RWPE1 (cell line): ENCODE measurements at regions not wholly inside any gene's neighbourhood (a gene's known extent, or its start where the extent isn't known, plus 50 kb on each side); places are given as distances from the start of the nearest gene placed in this dataset.
"Not testable (repeated sequence)": the region's sequence is repeated elsewhere in the genome, so short reads cannot be mapped to it uniquely, and the experiment has no call there.

Experiments
- CTCF ChIA-PET: fragments of 350-600 bp; sonication (Branson Sonifier 250); formaldehyde crosslinking; extraction: SDS; loops from one replicate; lab custom pipeline; 2021; lab: Yijun Ruan, JAX
- POLR2A ChIA-PET: fragments of 400-600 bp; formaldehyde crosslinking; extraction: SDS; loops from one replicate; lab custom pipeline; 2020; ENCODE audit warnings: antibody characterized with exemption; ENCODE audit not compliant: low non-redundant PET; lab: Yijun Ruan, JAX
- DNase-seq: peaks from one replicate; pipeline ENCODE4 v3.0.0; 2012; ENCODE audit warnings: low spot score
- H3K27ac ChIP-seq: fragments of 450-650 bp; 2 replicates; pipeline ENCODE4 v1.5.1; 2017
- TF ChIP-seq, protein P1 (sequence below): fragments of 450-650 bp; conservative IDR thresholded peaks from 2 replicates; pipeline ENCODE4 v1.5.1; 2017; ENCODE audit warnings: low read depth, mild to moderate bottlenecking

DNA sequence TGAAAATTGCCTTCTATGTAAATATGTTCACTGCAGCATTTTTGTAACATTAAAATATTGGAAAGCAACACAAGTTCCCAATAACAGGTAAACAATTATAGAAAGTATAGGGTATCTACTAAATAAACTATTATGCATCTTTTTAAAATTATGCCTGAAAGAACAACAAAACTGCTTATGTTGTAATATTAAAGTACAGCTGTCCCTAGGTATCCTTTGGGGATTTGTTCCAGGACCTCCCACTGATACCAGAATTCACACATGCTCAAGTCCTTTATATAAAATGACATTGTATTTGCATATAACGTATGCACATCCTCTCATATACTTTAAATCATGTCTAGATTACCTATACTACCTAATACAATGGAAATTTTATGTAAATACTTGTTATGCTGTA lies 121.8 kb upstream of the TNFSF4 start:
- CTCF ChIA-PET: interaction anchor here (0.6 kb wide), 1 partner anchor 298 kb away, joined by 3 read pairs; no protein-coding TSS in a partner anchor
- POLR2A ChIA-PET: no interaction called here
- TF ChIP-seq, protein P1, sequence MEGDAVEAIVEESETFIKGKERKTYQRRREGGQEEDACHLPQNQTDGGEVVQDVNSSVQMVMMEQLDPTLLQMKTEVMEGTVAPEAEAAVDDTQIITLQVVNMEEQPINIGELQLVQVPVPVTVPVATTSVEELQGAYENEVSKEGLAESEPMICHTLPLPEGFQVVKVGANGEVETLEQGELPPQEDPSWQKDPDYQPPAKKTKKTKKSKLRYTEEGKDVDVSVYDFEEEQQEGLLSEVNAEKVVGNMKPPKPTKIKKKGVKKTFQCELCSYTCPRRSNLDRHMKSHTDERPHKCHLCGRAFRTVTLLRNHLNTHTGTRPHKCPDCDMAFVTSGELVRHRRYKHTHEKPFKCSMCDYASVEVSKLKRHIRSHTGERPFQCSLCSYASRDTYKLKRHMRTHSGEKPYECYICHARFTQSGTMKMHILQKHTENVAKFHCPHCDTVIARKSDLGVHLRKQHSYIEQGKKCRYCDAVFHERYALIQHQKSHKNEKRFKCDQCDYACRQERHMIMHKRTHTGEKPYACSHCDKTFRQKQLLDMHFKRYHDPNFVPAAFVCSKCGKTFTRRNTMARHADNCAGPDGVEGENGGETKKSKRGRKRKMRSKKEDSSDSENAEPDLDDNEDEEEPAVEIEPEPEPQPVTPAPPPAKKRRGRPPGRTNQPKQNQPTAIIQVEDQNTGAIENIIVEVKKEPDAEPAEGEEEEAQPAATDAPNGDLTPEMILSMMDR: no peak
- DNase-seq: no peak
- no peak overlapping the region for H3K27ac ChIP-seq

DNA sequence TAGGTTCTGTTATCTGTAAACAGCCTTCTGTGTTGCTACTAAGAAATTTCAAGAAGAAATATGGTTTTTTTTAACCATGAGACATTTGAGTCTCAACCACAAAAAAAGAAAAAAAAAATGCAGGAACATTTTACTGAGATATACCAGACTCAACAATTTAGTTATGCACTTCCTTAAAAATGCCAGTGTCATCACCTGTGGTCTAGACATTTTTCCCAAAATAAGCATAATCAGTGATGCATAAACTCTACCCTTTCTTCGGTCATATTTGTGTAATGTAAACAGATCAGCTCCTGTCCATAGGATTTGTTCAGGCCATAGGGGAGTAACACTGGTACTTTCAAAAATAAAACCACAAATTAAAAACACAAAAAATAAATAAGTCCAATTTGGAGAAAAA lies 122.6 kb upstream of the TNFSF4 start:
- TF ChIP-seq, protein P1: no peak
- DNase-seq: no peak
- CTCF ChIA-PET: interaction anchor here (0.8 kb wide), 1 partner anchor 83 kb away, joined by 4 read pairs; no protein-coding TSS in a partner anchor
- H3K27ac ChIP-seq: no peak overlapping the region
- POLR2A ChIA-PET: no interaction called here

DNA sequence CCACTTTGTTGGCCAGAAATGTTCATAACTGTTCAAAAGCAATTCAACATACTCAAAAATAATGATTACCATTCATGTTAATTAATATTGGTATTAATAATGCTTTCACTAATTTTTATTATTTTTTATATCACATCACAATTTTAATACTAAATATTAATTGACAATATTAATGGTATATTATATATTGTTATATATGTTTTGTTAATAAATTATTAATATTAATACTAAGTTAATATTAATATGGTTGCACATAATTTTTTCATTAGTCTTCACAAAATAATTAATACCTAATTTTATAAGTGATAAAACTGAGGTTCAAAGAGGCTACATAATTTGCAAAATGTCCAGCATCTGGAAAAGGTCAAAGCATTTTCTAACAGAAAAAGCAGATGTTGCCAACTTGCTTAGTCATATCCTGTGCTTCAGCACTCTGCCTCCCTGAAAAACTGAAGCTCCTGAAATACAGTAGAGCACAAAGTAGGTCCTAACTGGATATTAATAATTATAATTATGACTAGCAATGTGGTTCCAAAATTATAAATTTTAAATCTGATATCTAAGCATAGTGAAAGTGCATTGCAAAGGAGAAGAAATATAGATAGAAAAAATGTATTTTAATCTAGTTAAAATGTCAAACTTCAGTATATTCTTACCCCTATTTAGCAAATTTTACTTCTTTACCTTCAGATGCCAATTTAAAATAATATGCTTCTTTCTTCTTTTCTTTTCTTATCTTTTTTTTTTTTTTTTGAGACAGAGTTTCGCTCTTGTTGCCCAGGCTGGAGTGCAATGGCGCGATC lies 123.2 kb upstream of the TNFSF4 start:
- ChIA-PET POLR2A (no interaction called here), CTCF (interaction anchor here (0.8 kb wide), 1 partner anchor 82 kb away, joined by 4 read pairs; no protein-coding TSS in a partner anchor)
- TF ChIP-seq, protein P1: no peak
- peak overlapping the region; percentile 79 for H3K27ac ChIP-seq
- DNase-seq: peak; percentile 53

DNA sequence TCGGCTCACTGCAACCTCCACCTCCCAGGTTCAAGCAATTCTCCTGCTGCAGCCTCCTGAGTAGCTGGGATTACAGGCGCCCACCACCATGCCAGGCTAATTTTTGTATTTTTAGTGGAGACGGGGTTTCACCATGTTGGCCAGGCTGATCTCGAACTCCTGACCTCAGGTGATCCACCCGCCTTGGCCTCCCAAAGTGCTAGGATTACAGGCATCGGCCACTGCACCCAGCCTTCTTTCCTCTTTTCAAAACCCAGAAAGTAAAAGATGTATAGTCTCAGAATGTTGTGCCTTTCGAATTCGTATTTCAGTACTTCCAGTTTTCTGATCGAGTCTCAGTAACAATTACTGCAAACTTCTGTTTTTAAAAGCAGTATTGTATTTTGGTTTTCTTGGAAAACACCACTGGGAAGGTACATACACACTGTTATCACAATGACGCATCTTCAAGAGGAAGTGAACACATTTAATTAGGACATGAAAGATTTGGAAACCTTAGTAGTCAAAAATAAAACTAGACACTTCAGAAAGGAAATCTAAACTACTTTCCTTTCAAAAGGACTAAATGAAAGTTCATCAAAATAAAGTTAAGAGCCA lies 123.9 kb upstream of the TNFSF4 start:
- CTCF ChIA-PET: interaction anchor here (0.9 kb wide), 1 partner anchor 57 kb away, joined by 3 read pairs; no protein-coding TSS in a partner anchor

DNA sequence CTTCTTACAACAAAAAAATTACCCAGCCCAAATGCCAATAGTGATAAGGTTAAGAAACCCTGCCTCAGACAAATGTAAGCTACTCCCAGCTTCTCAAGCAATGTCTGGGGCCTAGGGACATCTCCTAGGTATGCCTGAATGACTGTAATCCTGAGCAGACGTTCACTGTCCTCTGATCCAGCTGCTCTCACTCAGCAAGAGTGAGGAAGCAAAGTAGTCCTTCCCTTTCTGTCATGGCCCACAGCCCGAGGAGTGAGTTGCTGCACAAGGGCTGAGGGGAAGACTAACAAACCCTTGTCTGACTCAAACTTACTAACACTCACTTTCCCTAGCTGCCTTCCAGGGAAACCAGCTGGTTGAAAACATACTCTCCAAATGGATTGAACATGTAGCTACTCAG lies 124.9 kb upstream of the TNFSF4 start:
- TF ChIP-seq, protein P1: no peak
- no peak for DNase-seq
- no peak overlapping the region; the same call in 1 of the 2 replicates for H3K27ac ChIP-seq
- CTCF ChIA-PET: interaction anchor here (0.7 to 0.9 kb wide), 2 partner anchors 58 to 340 kb away, joined by 3 read pairs; no protein-coding TSS in a partner anchor
- POLR2A ChIA-PET: no interaction called here

More for the DNA sequence above, 123.9 kb upstream of the TNFSF4 start:
- peak overlapping the region; percentile 79 for H3K27ac ChIP-seq
- DNase-seq, POLR2A ChIA-PET: not testable (repeated sequence)

DNA sequence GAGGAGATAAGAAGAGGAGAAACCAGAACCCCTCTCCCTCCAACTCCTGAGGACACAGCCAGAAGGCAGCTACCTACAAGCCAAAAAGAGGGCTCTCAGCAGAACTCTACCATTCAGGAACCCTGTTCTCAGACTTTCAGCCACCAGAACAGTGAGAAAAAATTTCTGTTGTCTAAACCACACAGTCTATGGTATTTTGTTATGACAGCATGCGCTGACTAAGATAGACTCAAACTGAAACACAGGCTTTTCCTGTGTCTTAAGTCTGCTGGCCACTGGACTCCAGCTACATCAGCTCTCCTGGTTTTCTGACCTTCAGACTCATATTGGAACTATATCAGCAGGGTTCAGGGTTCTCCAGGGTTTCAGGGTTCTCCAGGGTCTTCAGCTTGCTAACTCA lies 126.5 kb upstream of the TNFSF4 start:
- POLR2A ChIA-PET: no interaction called here
- no peak overlapping the region for H3K27ac ChIP-seq
- TF ChIP-seq, protein P1: no peak
- no peak for DNase-seq
- CTCF ChIA-PET: no interaction called here

DNA sequence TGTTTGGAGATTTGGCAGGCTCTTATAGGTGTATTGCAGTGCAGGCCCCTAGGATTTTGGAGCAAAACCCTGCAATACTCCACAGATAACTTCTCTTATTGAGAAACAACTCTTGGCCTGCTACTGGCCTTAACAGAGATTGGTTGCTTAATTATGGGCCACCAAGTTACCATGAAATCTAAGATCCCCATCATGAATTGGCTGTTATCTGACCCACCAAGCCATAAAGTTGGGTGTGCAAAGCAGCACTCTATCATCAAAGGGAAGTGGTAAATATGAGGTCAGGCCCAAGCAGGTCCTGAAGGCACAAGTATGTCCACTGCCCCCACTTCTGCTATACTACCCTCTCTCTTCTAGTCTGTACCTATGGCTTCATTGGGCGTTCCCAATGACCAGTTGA lies 130.0 kb upstream of the TNFSF4 start:
- TF ChIP-seq, protein P1: no peak
- no peak overlapping the region for H3K27ac ChIP-seq
- no peak for DNase-seq
- ChIA-PET POLR2A (no interaction called here), CTCF (no interaction called here)
